Prostate gland (tissue), 2 donors: ENCODE measurements at regions not wholly inside any gene's neighbourhood (a gene's known extent, or its start where the extent isn't known, plus 50 kb on each side); places are given as distances from the start of the nearest gene placed in this dataset.

Experiments used
- DNase-seq: peaks from one replicate; pipeline ENCODE4 v3.0.0-alpha.2; 2019; ENCODE audit warnings: low spot score
- H3K27ac ChIP-seq, 2 donors: fragments of 200-600 bp; sonication (generic); 2 replicates each; pipeline ENCODE4 v1.5.1; 2017 to 2019
- H3K27me3 ChIP-seq: fragments of 200-600 bp; sonication (generic); replicated peaks from 2 replicates; pipeline ENCODE4 v1.5.1; 2019; ENCODE audit not compliant: insufficient read depth
- H3K36me3 ChIP-seq, 2 donors: fragments of 200-600 bp; sonication (generic); 1 replicate in 1 of 2; 2 replicates in 1 of 2; pipeline versions ENCODE4 v1.5.1 to v1.8.1; 2017 to 2019
- H3K4me1 ChIP-seq: fragments of 200-600 bp; sonication (generic); replicated peaks from 2 replicates; pipeline ENCODE4 v1.5.1; 2019
- H3K4me3 ChIP-seq, 2 donors: fragments of 200-600 bp; sonication (generic); 2 replicates each; pipeline ENCODE4 v1.5.1; 2017 to 2019
- H3K9me3 ChIP-seq: fragments of 200-600 bp; sonication (generic); 2 replicates; pipeline ENCODE4 v1.5.1; 2017
- POLR2A ChIP-seq: fragments of 450-650 bp; IDR thresholded peaks from one replicate; pipeline ENCODE4 v1.6.1; 2016; ENCODE audit warnings: antibody characterized with exemption, mild to moderate bottlenecking
- POLR2AphosphoS5 ChIP-seq: sonication (generic); formaldehyde crosslinking; IDR thresholded peaks from one replicate; pipeline ENCODE4 v1.6.1; 2017; ENCODE audit warnings: antibody characterized with exemption
- WGBS: methylation state at CpG from one replicate; pipeline ENCODE4 v1.1.5; 2018; 5-methylcytosine and 5-hydroxymethylcytosine counted together
- intact Hi-C: fragments of 100-400 bp; cut with DNase I; formaldehyde crosslinking; loops from one replicate; pipeline ENCODE4 v1.14.2; 2022
- TF ChIP-seq, protein P1 (sequence below), 4 experiments: fragments of 200-600 bp in 2 of 4; fragments of 450-650 bp in 2 of 4; sonication (generic) in 2 of 4; IDR thresholded peaks; 1 replicate in 3 of 4; 2 replicates in 1 of 4; pipeline ENCODE4 v1.5.1; 2016 to 2019; ENCODE audit warnings: antibody characterized with exemption in 4 of 4, mild to moderate bottlenecking in 2 of 4, moderate library complexity in 2 of 4

- no peaks in the 10 kb centered on the region for H3K27me3 ChIP-seq
- TF ChIP-seq POLR2A (no peak), POLR2AphosphoS5 (no peak)
- TF ChIP-seq, protein P1, sequence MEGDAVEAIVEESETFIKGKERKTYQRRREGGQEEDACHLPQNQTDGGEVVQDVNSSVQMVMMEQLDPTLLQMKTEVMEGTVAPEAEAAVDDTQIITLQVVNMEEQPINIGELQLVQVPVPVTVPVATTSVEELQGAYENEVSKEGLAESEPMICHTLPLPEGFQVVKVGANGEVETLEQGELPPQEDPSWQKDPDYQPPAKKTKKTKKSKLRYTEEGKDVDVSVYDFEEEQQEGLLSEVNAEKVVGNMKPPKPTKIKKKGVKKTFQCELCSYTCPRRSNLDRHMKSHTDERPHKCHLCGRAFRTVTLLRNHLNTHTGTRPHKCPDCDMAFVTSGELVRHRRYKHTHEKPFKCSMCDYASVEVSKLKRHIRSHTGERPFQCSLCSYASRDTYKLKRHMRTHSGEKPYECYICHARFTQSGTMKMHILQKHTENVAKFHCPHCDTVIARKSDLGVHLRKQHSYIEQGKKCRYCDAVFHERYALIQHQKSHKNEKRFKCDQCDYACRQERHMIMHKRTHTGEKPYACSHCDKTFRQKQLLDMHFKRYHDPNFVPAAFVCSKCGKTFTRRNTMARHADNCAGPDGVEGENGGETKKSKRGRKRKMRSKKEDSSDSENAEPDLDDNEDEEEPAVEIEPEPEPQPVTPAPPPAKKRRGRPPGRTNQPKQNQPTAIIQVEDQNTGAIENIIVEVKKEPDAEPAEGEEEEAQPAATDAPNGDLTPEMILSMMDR (IDR thresholded peaks at IDR 0.05): no peak
- intact Hi-C loops: no loop called here
- 92% methylated on average over 1 of the region's 1 CpG for WGBS
- H3K36me3 ChIP-seq: no peaks in the 10 kb centered on the region
- H3K9me3 ChIP-seq: no peaks in the 10 kb centered on the region
- no peak overlapping the region for H3K4me3 ChIP-seq
- H3K4me1 ChIP-seq: no peaks in the 10 kb centered on the region
- no peak for DNase-seq
- no peak overlapping the region for H3K27ac ChIP-seq
Observed at GRCh38 chr20:39103732-39104131, 141.6 kb downstream of the DHX35 start.

GRCh38 chr20:39103305-39103704 is 141.2 kb downstream of the DHX35 start:
- TF ChIP-seq POLR2A: no peak
- Histone ChIP-seq H3K36me3 (no peaks in the 10 kb centered on the region), H3K9me3 (no peaks in the 10 kb centered on the region), H3K4me1 (no peaks in the 10 kb centered on the region), H3K27me3 (no peaks in the 10 kb centered on the region), H3K27ac (no peak overlapping the region), H3K4me3 (no peak overlapping the region)
- intact Hi-C loops: no loop called here
- WGBS: 92% methylated on average over 4 of the region's 4 CpGs
- no peak for DNase-seq

- H3K27me3 ChIP-seq: no peaks in the 10 kb centered on the region
- intact Hi-C loops: no loop called here
- 85% methylated on average over 3 of the region's 3 CpGs for WGBS
Observed at GRCh38 chr20:39101895-39102294, 139.8 kb downstream of the DHX35 start.

DNA sequence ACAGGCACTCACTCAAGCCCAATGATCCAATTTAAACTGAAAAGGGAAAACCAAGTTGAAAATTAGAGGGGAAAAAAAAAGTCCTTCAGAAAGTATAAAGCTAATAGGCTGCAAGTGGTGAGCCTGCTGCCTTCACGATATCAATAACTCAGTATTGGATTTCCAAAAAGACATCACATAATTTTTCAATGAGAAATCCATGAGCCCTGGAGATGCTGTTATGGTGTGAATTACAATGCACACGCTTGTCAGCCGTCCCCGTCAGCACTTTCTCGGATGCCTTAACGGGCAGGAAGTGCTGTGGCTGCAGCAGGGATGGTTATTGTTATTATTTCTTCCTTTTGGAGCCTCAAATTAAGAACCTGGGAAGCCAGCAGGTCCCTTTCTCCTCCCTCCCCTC is 138.5 kb downstream of the DHX35 start:
- Histone ChIP-seq H3K27ac (no peak overlapping the region), H3K27me3 (no peaks in the 10 kb centered on the region), H3K36me3 (no peaks in the 10 kb centered on the region), H3K9me3 (no peaks in the 10 kb centered on the region), H3K4me1 (no peaks in the 10 kb centered on the region), H3K4me3 (no peak overlapping the region)
- 49% methylated on average over 6 of the region's 6 CpGs for WGBS
- TF ChIP-seq, protein P1 (IDR thresholded peaks at IDR 0.05): no peak
- no peak for TF ChIP-seq POLR2AphosphoS5
- no peak for TF ChIP-seq POLR2A
- intact Hi-C loops: no loop called here
- DNase-seq: no peak

More at GRCh38 chr20:39101895-39102294, 139.8 kb downstream of the DHX35 start:
- Histone ChIP-seq H3K36me3 (no peaks in the 10 kb centered on the region), H3K9me3 (no peaks in the 10 kb centered on the region), H3K27ac (no peak overlapping the region), H3K4me3 (no peak overlapping the region), H3K4me1 (no peaks in the 10 kb centered on the region)
- DNase-seq: no peak
- TF ChIP-seq, protein P1 (IDR thresholded peaks at IDR 0.05): no peak
- TF ChIP-seq POLR2AphosphoS5 (no peak), POLR2A (no peak)

DNA sequence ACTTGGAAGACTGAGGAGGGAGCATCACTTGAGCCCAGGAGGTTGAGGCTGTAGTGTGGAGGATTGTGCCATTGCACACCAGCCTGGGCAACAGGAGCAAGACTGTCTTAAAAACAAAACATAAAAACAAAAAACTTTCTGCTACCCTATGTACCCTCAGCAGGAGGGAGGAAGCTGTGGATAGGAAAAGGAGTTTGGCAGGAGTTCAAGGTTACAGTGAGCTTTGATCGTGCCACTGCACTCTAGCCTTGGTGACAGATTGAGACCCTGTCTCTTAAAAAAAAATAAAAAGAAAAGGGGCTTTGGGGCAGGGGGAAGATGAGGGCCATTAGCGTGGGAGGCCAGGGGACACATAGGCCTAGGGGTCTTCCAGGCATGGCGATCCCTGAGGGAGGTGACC is 135.7 kb downstream of the DHX35 start:
- intact Hi-C loops: no loop called here
- H3K27me3 ChIP-seq: no peaks in the 10 kb centered on the region
- H3K4me3 ChIP-seq: no peak overlapping the region
- no peaks in the 10 kb centered on the region for H3K4me1 ChIP-seq
- no peak overlapping the region for H3K27ac ChIP-seq
- TF ChIP-seq POLR2AphosphoS5 (no peak), POLR2A (no peak)
- TF ChIP-seq, protein P1 (IDR thresholded peaks at IDR 0.05): no peak
- no peak for DNase-seq
- H3K9me3 ChIP-seq: no peaks in the 10 kb centered on the region
- no peaks in the 10 kb centered on the region for H3K36me3 ChIP-seq
- WGBS: 65% methylated on average over 3 of the region's 3 CpGs
